CD14-positive monocyte (primary cell): ENCODE measurements at regions not wholly inside any gene's neighbourhood (a gene's known extent, or its start where the extent isn't known, plus 50 kb on each side); places are given as distances from the start of the nearest gene placed in this dataset.

ENCODE experiments used
- DNase-seq, 3 donors: peaks; one replicate each; pipeline ENCODE4 v3.0.0-alpha.2; 2011 to 2022
- H2AFZ ChIP-seq: 2 replicates; pipeline ENCODE4 v1.6.0; 2012; ENCODE audit warnings: mild to moderate bottlenecking, low read depth, low read length, inconsistent platforms; ENCODE audit not compliant: insufficient read depth, poor library complexity, severe bottlenecking
- H3K27ac ChIP-seq, 2 donors: 1 replicate in 1 of 2; 2 replicates in 1 of 2; pipeline ENCODE4 v1.5.1; 2012 to 2013; ENCODE audit warnings: low read length in 2 of 2, control low read depth in 1 of 2, inconsistent platforms in 1 of 2, low read depth in 1 of 2, mild to moderate bottlenecking in 1 of 2
- H3K27me3 ChIP-seq, 2 donors: one replicate each; pipeline versions ENCODE4 v1.6.0 to v1.6.1; 2011 to 2013; ENCODE audit warnings: low read length in 2 of 2; ENCODE audit not compliant: control insufficient read depth in 2 of 2, insufficient read depth in 2 of 2
- H3K36me3 ChIP-seq, 2 donors: replicated peaks in 1 of 2; 1 replicate in 1 of 2; 2 replicates in 1 of 2; pipeline versions ENCODE4 v1.5.1 to v1.6.1; 2012 to 2013; ENCODE audit warnings: low read length in 2 of 2, control low read depth in 1 of 2, inconsistent platforms in 1 of 2, mild to moderate bottlenecking in 1 of 2; ENCODE audit not compliant: insufficient read depth in 2 of 2, control insufficient read depth in 1 of 2
- H3K4me1 ChIP-seq, 2 donors: 1 replicate in 1 of 2; 2 replicates in 1 of 2; pipeline versions ENCODE4 v1.5.1 to v1.6.1; 2012 to 2013; ENCODE audit warnings: low read length in 2 of 2, control low read depth in 1 of 2, inconsistent platforms in 1 of 2, mild to moderate bottlenecking in 1 of 2, moderate library complexity in 1 of 2; ENCODE audit not compliant: insufficient read depth in 2 of 2, control insufficient read depth in 1 of 2
- H3K4me2 ChIP-seq: replicated peaks from 2 replicates; pipeline ENCODE3; 2012; ENCODE audit warnings: low read length, moderate library complexity, mild to moderate bottlenecking; ENCODE audit not compliant: poor library complexity, severe bottlenecking; ENCODE audit errors: extremely low read depth
- H3K4me3 ChIP-seq, 3 experiments: fragments of 200-600 bp in 1 of 3; sonication (generic) in 1 of 3; replicated peaks in 1 of 3; 1 replicate in 2 of 3; 2 replicates in 1 of 3; pipeline ENCODE4 v1.5.1; 2011 to 2013; ENCODE audit warnings: low read length in 3 of 3, mild to moderate bottlenecking in 3 of 3, control low read depth in 2 of 3, low read depth in 2 of 3, inconsistent platforms in 1 of 3, moderate library complexity in 1 of 3
- H3K79me2 ChIP-seq: 2 replicates; pipeline ENCODE4 v1.6.0; 2012; ENCODE audit warnings: mild to moderate bottlenecking, control low read depth, inconsistent platforms, low read length, moderate library complexity; ENCODE audit not compliant: insufficient read depth
- H3K9ac ChIP-seq: 2 replicates; pipeline ENCODE4 v1.6.0; 2017; ENCODE audit warnings: low read length, mild to moderate bottlenecking; ENCODE audit not compliant: insufficient read depth, poor library complexity, severe bottlenecking
- H3K9me3 ChIP-seq, 2 donors: replicated peaks in 1 of 2; 1 replicate in 1 of 2; 2 replicates in 1 of 2; pipeline versions ENCODE4 v1.5.1 to v1.6.1; 2012 to 2013; ENCODE audit warnings: low read length in 2 of 2, control low read depth in 1 of 2; ENCODE audit not compliant: control insufficient read depth in 1 of 2, insufficient read depth in 1 of 2
- H4K20me1 ChIP-seq: 2 replicates; pipeline ENCODE4 v1.6.0; 2012; ENCODE audit warnings: mild to moderate bottlenecking, low read length, control low read depth, moderate library complexity; ENCODE audit not compliant: insufficient read depth
- H3K27ac Mint-ChIP-seq, 7 donors: one replicate each; pipeline ENCODE4 v1.8.0; 2020; ENCODE audit warnings: mild to moderate bottlenecking in 7 of 7, mixed read lengths in 7 of 7, moderate library complexity in 6 of 7, inconsistent platforms in 2 of 7
- H3K27me3 Mint-ChIP-seq, 3 donors: one replicate each; pipeline ENCODE4 v1.8.0; 2021 to 2022; ENCODE audit warnings: low read depth in 3 of 3, mild to moderate bottlenecking in 3 of 3, mixed read lengths in 3 of 3, moderate library complexity in 3 of 3, inconsistent platforms in 1 of 3
- H3K36me3 Mint-ChIP-seq, 2 donors: one replicate each; pipeline ENCODE4 v1.8.0; 2020; ENCODE audit warnings: mixed read lengths in 2 of 2, inconsistent platforms in 1 of 2, mild to moderate bottlenecking in 1 of 2
- H3K4me1 Mint-ChIP-seq: one replicate; pipeline ENCODE4 v1.8.0; 2020; ENCODE audit warnings: mild to moderate bottlenecking, mixed read lengths
- H3K4me3 Mint-ChIP-seq, 2 donors: one replicate each; pipeline ENCODE4 v1.8.0; 2020; ENCODE audit warnings: mild to moderate bottlenecking in 2 of 2, mixed read lengths in 2 of 2, moderate library complexity in 1 of 2
- H3K9me3 Mint-ChIP-seq, 7 donors: one replicate each; pipeline ENCODE4 v1.8.0; 2020 to 2022; ENCODE audit warnings: mixed read lengths in 7 of 7, mild to moderate bottlenecking in 6 of 7, moderate library complexity in 6 of 7, inconsistent platforms in 2 of 7
- WGBS: methylation state at CpG from one replicate; pipeline ENCODE4 v1.1.5; 2013; ENCODE audit warnings: missing lambda C conversion rate; ENCODE audit not compliant: insufficient coverage; 5-methylcytosine and 5-hydroxymethylcytosine counted together
- intact Hi-C, 2 donors: fragments of 100-400 bp; cut with micrococcal nuclease; formaldehyde crosslinking; loops; one replicate each; pipeline versions ENCODE4 v1.15.0 to v1.15.1; 2023
- TF ChIP-seq, protein P1 (sequence below): fragments of 200-600 bp; IDR thresholded peaks from one replicate; pipeline ENCODE4 v1.8.0; 2022; ENCODE audit warnings: antibody characterized with exemption, mild to moderate bottlenecking

GRCh38 chr3:13954266-13954665, 74.4 kb upstream of the WNT7A start:
- no peak overlapping the region for H3K4me2 ChIP-seq
- intact Hi-C loops = no loop called here
- DNase-seq = no peak
- no peaks in the 10 kb centered on the region for H3K27me3 ChIP-seq
- H3K4me1 Mint-ChIP-seq = peaks cover 5% of the 10 kb centered on the region
- H2AFZ ChIP-seq = no peak overlapping the region
- peaks cover 0 to 12% (median 0%) of the 10 kb centered on the region in 7 donors for H3K9me3 Mint-ChIP-seq
- H3K36me3 Mint-ChIP-seq = no peaks in the 10 kb centered on the region
- H4K20me1 ChIP-seq = no peaks in the 10 kb centered on the region
- H3K79me2 ChIP-seq = no peaks in the 10 kb centered on the region
- no peaks in the 10 kb centered on the region for H3K9me3 ChIP-seq
- H3K9ac ChIP-seq = no peak overlapping the region
- no peak overlapping the region for H3K4me3 ChIP-seq
- H3K27ac ChIP-seq = no peak overlapping the region
- TF ChIP-seq, protein P1, sequence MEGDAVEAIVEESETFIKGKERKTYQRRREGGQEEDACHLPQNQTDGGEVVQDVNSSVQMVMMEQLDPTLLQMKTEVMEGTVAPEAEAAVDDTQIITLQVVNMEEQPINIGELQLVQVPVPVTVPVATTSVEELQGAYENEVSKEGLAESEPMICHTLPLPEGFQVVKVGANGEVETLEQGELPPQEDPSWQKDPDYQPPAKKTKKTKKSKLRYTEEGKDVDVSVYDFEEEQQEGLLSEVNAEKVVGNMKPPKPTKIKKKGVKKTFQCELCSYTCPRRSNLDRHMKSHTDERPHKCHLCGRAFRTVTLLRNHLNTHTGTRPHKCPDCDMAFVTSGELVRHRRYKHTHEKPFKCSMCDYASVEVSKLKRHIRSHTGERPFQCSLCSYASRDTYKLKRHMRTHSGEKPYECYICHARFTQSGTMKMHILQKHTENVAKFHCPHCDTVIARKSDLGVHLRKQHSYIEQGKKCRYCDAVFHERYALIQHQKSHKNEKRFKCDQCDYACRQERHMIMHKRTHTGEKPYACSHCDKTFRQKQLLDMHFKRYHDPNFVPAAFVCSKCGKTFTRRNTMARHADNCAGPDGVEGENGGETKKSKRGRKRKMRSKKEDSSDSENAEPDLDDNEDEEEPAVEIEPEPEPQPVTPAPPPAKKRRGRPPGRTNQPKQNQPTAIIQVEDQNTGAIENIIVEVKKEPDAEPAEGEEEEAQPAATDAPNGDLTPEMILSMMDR = no peak
- no peak overlapping the region for H3K27ac Mint-ChIP-seq
- no peaks in the 10 kb centered on the region for H3K4me1 ChIP-seq
- WGBS = 94% methylated on average over 3 of the region's 4 CpGs
- no peak overlapping the region for H3K4me3 Mint-ChIP-seq
- H3K27me3 Mint-ChIP-seq = peaks cover 2 to 6% (median 5%) of the 10 kb centered on the region in 3 donors
- H3K36me3 ChIP-seq = no peaks in the 10 kb centered on the region

- Mint-ChIP-seq H3K27ac (no peak overlapping the region), H3K9me3 (peaks cover 10 to 27% (median 20%) of the 10 kb centered on the region in 7 donors), H3K36me3 (no peaks in the 10 kb centered on the region), H3K4me3 (no peak overlapping the region), H3K27me3 (peaks cover 2 to 19% (median 12%) of the 10 kb centered on the region in 3 donors), H3K4me1 (peaks cover 5% of the 10 kb centered on the region)
- TF ChIP-seq, protein P1 = no peak
- no peak overlapping the region for H3K9ac ChIP-seq
- no peaks in the 10 kb centered on the region for H3K4me1 ChIP-seq
- H2AFZ ChIP-seq = no peak overlapping the region
- H3K79me2 ChIP-seq = no peaks in the 10 kb centered on the region
- no peak overlapping the region for H3K4me2 ChIP-seq
- H3K9me3 ChIP-seq = peaks cover 9 to 12% of the 10 kb centered on the region in 2 donors
- no peak overlapping the region for H3K4me3 ChIP-seq
- intact Hi-C loops = no loop called here
- no peaks in the 10 kb centered on the region for H3K36me3 ChIP-seq
- peaks cover 0 to 4% of the 10 kb centered on the region in 2 donors for H3K27me3 ChIP-seq
- DNase-seq = no peak
- no peaks in the 10 kb centered on the region for H4K20me1 ChIP-seq
- WGBS = no CpG with 5 or more reads among the region's 1 CpG
- H3K27ac ChIP-seq = no peak overlapping the region
Measured at GRCh38 chr3:13951184-13951583, 71.3 kb upstream of the WNT7A start.
